ENCODE measurements at regions not wholly inside any gene's neighbourhood (a gene's known extent, or its start where the extent isn't known, plus 50 kb on each side); places are given as distances from the start of the nearest gene placed in this dataset.

DNA sequence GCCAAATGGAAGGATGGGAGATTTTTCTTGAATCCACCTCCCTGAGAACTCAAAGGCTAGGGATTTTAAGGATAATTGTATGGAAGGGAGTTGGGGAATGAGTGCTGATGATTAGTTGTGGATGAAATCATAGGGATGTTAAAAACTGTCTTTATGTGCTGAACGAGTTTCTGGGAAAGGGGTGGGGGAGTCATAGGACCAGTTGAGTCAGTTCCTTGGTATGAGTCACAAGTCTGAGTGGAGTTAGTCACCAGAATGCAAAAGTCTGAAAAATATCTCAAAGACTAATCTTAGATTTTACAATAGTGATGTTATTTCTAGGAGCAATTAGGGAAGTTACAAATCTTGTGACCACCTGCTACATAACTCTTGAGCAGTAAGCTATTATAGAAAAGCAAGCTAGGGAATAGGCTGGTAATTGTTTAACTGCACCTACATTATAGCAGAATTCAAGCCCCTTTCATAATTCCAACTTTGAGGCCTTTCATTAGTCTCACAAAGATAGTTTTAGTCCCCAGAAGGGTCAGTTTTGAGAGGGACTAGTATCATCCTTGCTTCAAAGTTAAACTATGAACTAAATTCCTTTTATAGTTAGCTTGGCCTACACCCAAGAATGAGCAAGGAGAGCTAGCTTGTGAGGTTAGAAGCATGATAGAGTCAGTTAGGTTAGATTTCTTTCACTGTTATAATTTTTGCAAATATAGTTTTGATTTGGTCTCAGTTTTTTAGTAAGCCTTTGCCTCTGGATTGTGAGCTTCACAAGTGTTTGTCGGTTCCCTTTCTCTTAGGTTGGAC is 668.0 kb downstream of the ETS1 start:
- Histone ChIP-seq H3K79me2 (ENCODE audit: insufficient read depth, low read length) (no peaks in the 10 kb centered on the region), H4K20me1 (ENCODE audit: insufficient read depth, low read length) (no peaks in the 10 kb centered on the region), H3K27ac (ENCODE audit: low read depth, low read length) (peak overlapping the region; percentile 82), H3K27me3 (ENCODE audit: insufficient read depth, low read length) (no peaks in the 10 kb centered on the region), H3K4me2 (ENCODE audit: low read length) (peak overlapping the region; percentile 26), H3K9me3 (ENCODE audit: insufficient read depth, low read depth, low read length) (no peaks in the 10 kb centered on the region), H3K36me3 (ENCODE audit: insufficient read depth, low read length) (no peaks in the 10 kb centered on the region), H2AFZ (ENCODE audit: low read depth, low read length) (no peak overlapping the region), H3K4me3 (ENCODE audit: insufficient read depth, low read depth, low read length) (no peak overlapping the region), H3K4me1 (ENCODE audit: insufficient read depth, low read length) (peaks cover 8% of the 10 kb centered on the region), H3K9ac (ENCODE audit: low read length) (peak overlapping the region; percentile 46)
- DNase-seq (ENCODE audit: low read depth) = peak; percentile 95
- Mint-ChIP-seq H3K27me3 (ENCODE audit: low read depth, unreplicated experiment) (no peaks in the 10 kb centered on the region), H3K27ac (ENCODE audit: unreplicated experiment) (peak overlapping the region; percentile 99), H3K4me3 (ENCODE audit: unreplicated experiment) (no peak overlapping the region), H3K36me3 (ENCODE audit: low read depth, unreplicated experiment) (peaks cover 1% of the 10 kb centered on the region), H3K9me3 (ENCODE audit: unreplicated experiment) (peaks cover 14% of the 10 kb centered on the region), H3K4me1 (ENCODE audit: low read depth, unreplicated experiment) (peaks cover 26% of the 10 kb centered on the region)
- peak; percentile 84 for FAIRE-seq
- no peak for TF ChIP-seq EZH2 (IDR thresholded peaks at IDR 0.05; ENCODE audit: insufficient read depth, low read length)
- TF ChIP-seq, protein P1, sequence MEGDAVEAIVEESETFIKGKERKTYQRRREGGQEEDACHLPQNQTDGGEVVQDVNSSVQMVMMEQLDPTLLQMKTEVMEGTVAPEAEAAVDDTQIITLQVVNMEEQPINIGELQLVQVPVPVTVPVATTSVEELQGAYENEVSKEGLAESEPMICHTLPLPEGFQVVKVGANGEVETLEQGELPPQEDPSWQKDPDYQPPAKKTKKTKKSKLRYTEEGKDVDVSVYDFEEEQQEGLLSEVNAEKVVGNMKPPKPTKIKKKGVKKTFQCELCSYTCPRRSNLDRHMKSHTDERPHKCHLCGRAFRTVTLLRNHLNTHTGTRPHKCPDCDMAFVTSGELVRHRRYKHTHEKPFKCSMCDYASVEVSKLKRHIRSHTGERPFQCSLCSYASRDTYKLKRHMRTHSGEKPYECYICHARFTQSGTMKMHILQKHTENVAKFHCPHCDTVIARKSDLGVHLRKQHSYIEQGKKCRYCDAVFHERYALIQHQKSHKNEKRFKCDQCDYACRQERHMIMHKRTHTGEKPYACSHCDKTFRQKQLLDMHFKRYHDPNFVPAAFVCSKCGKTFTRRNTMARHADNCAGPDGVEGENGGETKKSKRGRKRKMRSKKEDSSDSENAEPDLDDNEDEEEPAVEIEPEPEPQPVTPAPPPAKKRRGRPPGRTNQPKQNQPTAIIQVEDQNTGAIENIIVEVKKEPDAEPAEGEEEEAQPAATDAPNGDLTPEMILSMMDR (IDR thresholded peaks at IDR 0.05; ENCODE audit: insufficient read depth, low read depth, low read length) = no peak

DNA sequence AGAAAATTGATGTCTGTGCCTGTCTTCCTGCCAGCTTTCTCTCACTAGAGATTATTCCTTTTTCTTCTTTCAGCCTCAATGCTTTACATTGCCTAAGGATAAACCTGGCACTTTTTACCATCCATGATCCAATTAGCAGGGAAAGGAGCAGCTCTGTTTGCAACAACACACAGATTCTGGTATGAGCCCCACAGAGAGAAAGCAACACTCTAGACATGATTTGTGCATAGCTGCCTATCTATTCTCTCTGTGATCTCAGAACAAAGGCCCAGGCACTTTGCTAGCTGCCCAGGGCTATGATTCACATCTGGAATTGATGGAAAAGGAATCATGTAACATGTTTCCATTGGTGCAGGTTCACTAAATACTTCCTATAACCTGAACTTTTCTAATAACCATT is 685.0 kb downstream of the ETS1 start:
- no peaks in the 10 kb centered on the region for H3K79me2 ChIP-seq (ENCODE audit: insufficient read depth, low read length)
- H3K27ac ChIP-seq (ENCODE audit: low read depth, low read length) = no peak overlapping the region
- no peak overlapping the region for H2AFZ ChIP-seq (ENCODE audit: low read depth, low read length)
- H3K27me3 ChIP-seq (ENCODE audit: insufficient read depth, low read length) = no peaks in the 10 kb centered on the region
- TF ChIP-seq, protein P1 (IDR thresholded peaks at IDR 0.05; ENCODE audit: insufficient read depth, low read depth, low read length) = no peak
- no peak for TF ChIP-seq EZH2 (IDR thresholded peaks at IDR 0.05; ENCODE audit: insufficient read depth, low read length)
- H3K4me3 Mint-ChIP-seq (ENCODE audit: unreplicated experiment) = no peak overlapping the region
- FAIRE-seq (no peak), DNase-seq (ENCODE audit: low read depth) (no peak)
- no peaks in the 10 kb centered on the region for H3K36me3 ChIP-seq (ENCODE audit: insufficient read depth, low read length)
- H3K27ac Mint-ChIP-seq (ENCODE audit: unreplicated experiment) = no peak overlapping the region
- peaks cover 4% of the 10 kb centered on the region for H3K9me3 Mint-ChIP-seq (ENCODE audit: unreplicated experiment)
- no peaks in the 10 kb centered on the region for H3K4me1 Mint-ChIP-seq (ENCODE audit: low read depth, unreplicated experiment)
- H3K36me3 Mint-ChIP-seq (ENCODE audit: low read depth, unreplicated experiment) = no peaks in the 10 kb centered on the region
- no peaks in the 10 kb centered on the region for H4K20me1 ChIP-seq (ENCODE audit: insufficient read depth, low read length)
- no peaks in the 10 kb centered on the region for H3K4me1 ChIP-seq (ENCODE audit: insufficient read depth, low read length)
- H3K4me2 ChIP-seq (ENCODE audit: low read length) = no peak overlapping the region
- no peak overlapping the region for H3K4me3 ChIP-seq (ENCODE audit: insufficient read depth, low read depth, low read length)
- no peaks in the 10 kb centered on the region for H3K9me3 ChIP-seq (ENCODE audit: insufficient read depth, low read depth, low read length)
- H3K27me3 Mint-ChIP-seq (ENCODE audit: low read depth, unreplicated experiment) = peaks cover 2% of the 10 kb centered on the region
- H3K9ac ChIP-seq (ENCODE audit: low read length) = no peak overlapping the region

All from astrocyte (in vitro differentiated cells and primary cell).